CD4-positive, alpha-beta memory T cell (primary cell): ENCODE measurements at regions not wholly inside any gene's neighbourhood (a gene's known extent, or its start where the extent isn't known, plus 50 kb on each side); places are given as distances from the start of the nearest gene placed in this dataset.

Experiments
- CTCF ChIA-PET: fragments of 350-600 bp; sonication (Branson Sonifier 250); formaldehyde crosslinking; loops from one replicate; lab custom pipeline; 2021; ENCODE audit warnings: inconsistent platforms; ENCODE audit not compliant: partially characterized antibody; lab: Charles Lee
- POLR2A ChIA-PET: fragments of 350-600 bp; sonication (Branson Sonifier 250); formaldehyde crosslinking; loops from one replicate; lab custom pipeline; 2021; ENCODE audit not compliant: partially characterized antibody; lab: Charles Lee
- DNase-seq, 5 donors: peaks; one replicate each; pipeline versions ENCODE4 v3.0.0 to v3.0.0-alpha.2; 2020 to 2022; ENCODE audit warnings: mixed read lengths in 1 of 5
- H3K27ac ChIP-seq: one replicate; pipeline ENCODE4 v1.7.0; 2013; ENCODE audit warnings: low read depth, low read length
- H3K27me3 ChIP-seq: 2 replicates; pipeline ENCODE4 v1.7.0; 2013; ENCODE audit warnings: mild to moderate bottlenecking, low read length, moderate library complexity; ENCODE audit not compliant: insufficient read depth
- H3K36me3 ChIP-seq: 2 replicates; pipeline ENCODE4 v1.7.0; 2013; ENCODE audit warnings: mild to moderate bottlenecking, low read length, moderate library complexity; ENCODE audit not compliant: insufficient read depth
- H3K4me1 ChIP-seq: 2 replicates; pipeline ENCODE4 v1.7.0; 2013; ENCODE audit warnings: mild to moderate bottlenecking, low read length, moderate library complexity; ENCODE audit not compliant: insufficient read depth
- H3K4me3 ChIP-seq, 2 donors: one replicate each; pipeline ENCODE4 v1.7.0; 2013; ENCODE audit warnings: low read length in 2 of 2, mild to moderate bottlenecking in 1 of 2
- H3K9me3 ChIP-seq, 2 donors: one replicate each; pipeline ENCODE4 v1.7.0; 2013; ENCODE audit warnings: low read length in 2 of 2, control low read depth in 1 of 2; ENCODE audit not compliant: control insufficient read depth in 1 of 2
- H3K27ac Mint-ChIP-seq, 7 donors: one replicate each; pipeline ENCODE4 v1.8.0; 2020 to 2021; ENCODE audit warnings: mixed read lengths in 7 of 7, mild to moderate bottlenecking in 6 of 7, inconsistent platforms in 3 of 7, moderate library complexity in 3 of 7
- H3K27me3 Mint-ChIP-seq, 2 donors: one replicate each; pipeline ENCODE4 v1.8.0; 2020 to 2021; ENCODE audit warnings: mixed read lengths in 2 of 2
- H3K36me3 Mint-ChIP-seq, 2 donors: one replicate each; pipeline ENCODE4 v1.8.0; 2020 to 2021; ENCODE audit warnings: mixed read lengths in 2 of 2, inconsistent platforms in 1 of 2, mild to moderate bottlenecking in 1 of 2
- H3K4me1 Mint-ChIP-seq, 4 donors: one replicate each; pipeline ENCODE4 v1.8.0; 2020 to 2021; ENCODE audit warnings: mixed read lengths in 4 of 4, mild to moderate bottlenecking in 1 of 4
- H3K4me3 Mint-ChIP-seq, 8 donors: one replicate each; pipeline ENCODE4 v1.8.0; 2020 to 2021; ENCODE audit warnings: mixed read lengths in 8 of 8, mild to moderate bottlenecking in 7 of 8, moderate library complexity in 6 of 8, inconsistent platforms in 3 of 8
- H3K9me3 Mint-ChIP-seq, 8 donors: one replicate each; pipeline ENCODE4 v1.8.0; 2020 to 2021; ENCODE audit warnings: mixed read lengths in 8 of 8, mild to moderate bottlenecking in 5 of 8, inconsistent platforms in 3 of 8, moderate library complexity in 1 of 8
- intact Hi-C: fragments of 100-400 bp; cut with micrococcal nuclease; formaldehyde crosslinking; loops from one replicate; pipeline ENCODE4 v1.15.1; 2023

DNA sequence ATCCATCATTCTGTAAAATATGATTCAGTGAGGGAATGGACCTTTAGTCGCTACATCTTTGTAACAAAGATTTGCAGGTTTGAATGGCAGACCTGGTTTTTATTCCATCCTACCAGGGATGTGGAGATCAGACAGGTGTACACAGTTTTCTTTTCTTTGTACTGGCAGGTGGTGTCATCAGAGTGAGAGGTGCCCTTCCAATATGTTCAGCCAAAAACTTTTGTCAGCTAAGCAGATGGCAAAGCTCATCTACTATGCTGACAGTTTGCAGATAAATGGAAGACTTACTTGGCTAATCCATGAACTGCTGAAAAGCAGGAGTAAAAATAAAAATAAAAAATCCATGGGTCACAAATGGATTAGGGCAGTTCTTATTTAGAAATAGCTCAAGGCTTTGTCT is 185.5 kb upstream of the DOK6 start:
- POLR2A ChIA-PET = no interaction called here
- Histone ChIP-seq H3K9me3 (no peaks in the 10 kb centered on the region), H3K36me3 (no peaks in the 10 kb centered on the region), H3K27me3 (no peaks in the 10 kb centered on the region), H3K4me1 (no peaks in the 10 kb centered on the region), H3K27ac (no peak overlapping the region), H3K4me3 (no peak overlapping the region)
- Mint-ChIP-seq H3K27ac (no peak overlapping the region), H3K27me3 (no peaks in the 10 kb centered on the region), H3K36me3 (no peaks in the 10 kb centered on the region), H3K4me1 (no peaks in the 10 kb centered on the region), H3K9me3 (no peaks in the 10 kb centered on the region), H3K4me3 (no peak overlapping the region)
- no peak for DNase-seq
- CTCF ChIA-PET = no interaction called here
- intact Hi-C loops = no loop called here

DNA sequence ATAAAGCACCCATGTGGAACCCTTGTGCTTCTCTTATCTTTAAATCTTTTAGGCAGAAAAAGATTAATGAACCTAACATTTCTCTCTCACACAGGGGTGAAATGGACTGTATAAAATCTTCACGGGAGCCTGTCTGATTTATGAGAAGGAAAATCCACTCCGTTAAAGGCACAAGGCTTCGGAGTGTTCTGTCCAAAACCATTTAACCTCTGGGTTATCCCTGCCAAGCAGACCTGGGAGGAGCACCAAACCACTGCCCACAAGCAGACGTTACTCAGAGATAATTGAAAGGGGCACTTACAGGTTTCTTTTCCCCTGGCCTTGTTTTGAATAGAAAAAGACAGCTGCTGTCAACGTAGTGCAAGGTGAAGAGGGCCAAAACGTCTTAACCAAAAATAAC is 184.4 kb upstream of the DOK6 start:
- Mint-ChIP-seq H3K27ac (no peak overlapping the region), H3K36me3 (no peaks in the 10 kb centered on the region), H3K4me1 (no peaks in the 10 kb centered on the region), H3K27me3 (no peaks in the 10 kb centered on the region), H3K4me3 (no peak overlapping the region), H3K9me3 (no peaks in the 10 kb centered on the region)
- no peak overlapping the region for H3K27ac ChIP-seq
- no peaks in the 10 kb centered on the region for H3K9me3 ChIP-seq
- intact Hi-C loops = no loop called here
- H3K27me3 ChIP-seq = no peaks in the 10 kb centered on the region
- H3K4me3 ChIP-seq = no peak overlapping the region
- POLR2A ChIA-PET = no interaction called here
- no peak for DNase-seq
- CTCF ChIA-PET = no interaction called here
- H3K4me1 ChIP-seq = no peaks in the 10 kb centered on the region
- no peaks in the 10 kb centered on the region for H3K36me3 ChIP-seq

DNA sequence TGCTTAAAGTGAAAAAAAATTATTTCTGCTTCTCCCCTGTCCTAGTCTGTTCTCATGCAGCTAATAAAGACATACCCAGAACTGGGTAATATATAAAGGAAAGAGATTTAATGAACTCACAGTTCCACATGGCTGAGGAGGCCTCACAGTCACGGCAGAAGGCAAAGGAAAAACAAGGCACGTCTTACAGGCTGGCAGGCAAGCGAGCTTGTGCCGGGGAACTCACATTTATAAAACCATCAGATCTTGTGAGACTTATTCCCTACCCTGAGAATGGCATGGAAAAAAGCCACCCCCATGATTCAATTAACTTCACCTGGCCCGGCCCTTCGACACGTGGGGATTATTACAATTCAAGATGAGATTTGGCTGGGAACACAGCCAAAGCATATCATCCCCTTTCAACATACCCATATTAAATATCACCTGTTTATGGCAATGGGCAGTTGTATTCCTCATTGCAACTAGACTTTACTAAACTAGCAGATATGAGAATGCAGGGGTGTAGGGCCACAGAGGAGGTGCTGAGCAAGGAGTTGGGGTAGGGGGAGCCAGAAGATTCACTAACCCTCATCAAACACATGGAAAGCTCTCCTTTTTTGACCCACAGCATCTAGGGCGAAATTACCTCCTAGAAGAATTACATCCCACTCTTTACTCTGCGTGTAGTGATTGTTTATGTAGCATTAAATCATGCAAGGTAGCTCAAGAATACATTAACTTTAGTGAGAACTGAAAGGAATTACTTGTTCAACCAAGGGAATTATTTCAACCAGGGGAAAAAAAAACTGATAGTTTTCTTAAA is 183.3 kb upstream of the DOK6 start:
- CTCF ChIA-PET = no interaction called here
- H3K9me3 Mint-ChIP-seq = no peaks in the 10 kb centered on the region

DNA sequence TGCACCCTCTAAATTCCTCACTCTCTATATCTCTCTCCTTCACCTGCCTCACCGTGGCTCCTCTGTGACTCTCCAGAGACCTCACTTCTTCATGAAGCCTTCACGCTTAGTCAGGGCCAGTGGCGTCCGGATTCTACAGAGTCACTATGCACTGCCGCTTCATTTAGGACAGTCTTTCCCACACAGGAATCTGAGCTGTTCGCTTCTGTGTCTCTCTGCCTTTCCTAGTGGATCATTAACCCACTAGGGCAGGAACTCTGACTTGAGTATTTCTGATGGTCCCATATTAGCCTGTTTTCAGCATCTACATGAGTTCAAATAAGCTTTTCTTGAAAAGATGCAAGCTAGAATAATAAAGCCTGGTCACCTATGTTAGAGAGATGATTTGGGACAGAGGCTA is 180.2 kb upstream of the DOK6 start:
- H3K9me3 Mint-ChIP-seq = no peaks in the 10 kb centered on the region
- H3K27ac Mint-ChIP-seq = no peak overlapping the region
- no peaks in the 10 kb centered on the region for H3K4me1 Mint-ChIP-seq
- ChIA-PET CTCF (no interaction called here), POLR2A (no interaction called here)
- no peak overlapping the region for H3K27ac ChIP-seq
- no peaks in the 10 kb centered on the region for H3K27me3 ChIP-seq
- H3K4me3 Mint-ChIP-seq = no peak overlapping the region
- no peaks in the 10 kb centered on the region for H3K27me3 Mint-ChIP-seq
- H3K9me3 ChIP-seq = no peaks in the 10 kb centered on the region
- H3K4me3 ChIP-seq = no peak overlapping the region
- H3K4me1 ChIP-seq = no peaks in the 10 kb centered on the region
- H3K36me3 Mint-ChIP-seq = no peaks in the 10 kb centered on the region
- no peaks in the 10 kb centered on the region for H3K36me3 ChIP-seq
- intact Hi-C loops = no loop called here
- DNase-seq = no peak

More for the DNA sequence above, 183.3 kb upstream of the DOK6 start:
- H3K27ac ChIP-seq = no peak overlapping the region
- H3K4me1 Mint-ChIP-seq = no peaks in the 10 kb centered on the region
- no peaks in the 10 kb centered on the region for H3K27me3 ChIP-seq
- H3K27ac Mint-ChIP-seq = no peak overlapping the region
- no peak overlapping the region for H3K4me3 ChIP-seq
- H3K36me3 ChIP-seq = no peaks in the 10 kb centered on the region
- POLR2A ChIA-PET = no interaction called here
- intact Hi-C loops = no loop called here
- H3K27me3 Mint-ChIP-seq = no peaks in the 10 kb centered on the region
- H3K36me3 Mint-ChIP-seq = no peaks in the 10 kb centered on the region
- no peak for DNase-seq
- H3K4me3 Mint-ChIP-seq = no peak overlapping the region
- H3K4me1 ChIP-seq = no peaks in the 10 kb centered on the region
- no peaks in the 10 kb centered on the region for H3K9me3 ChIP-seq

DNA sequence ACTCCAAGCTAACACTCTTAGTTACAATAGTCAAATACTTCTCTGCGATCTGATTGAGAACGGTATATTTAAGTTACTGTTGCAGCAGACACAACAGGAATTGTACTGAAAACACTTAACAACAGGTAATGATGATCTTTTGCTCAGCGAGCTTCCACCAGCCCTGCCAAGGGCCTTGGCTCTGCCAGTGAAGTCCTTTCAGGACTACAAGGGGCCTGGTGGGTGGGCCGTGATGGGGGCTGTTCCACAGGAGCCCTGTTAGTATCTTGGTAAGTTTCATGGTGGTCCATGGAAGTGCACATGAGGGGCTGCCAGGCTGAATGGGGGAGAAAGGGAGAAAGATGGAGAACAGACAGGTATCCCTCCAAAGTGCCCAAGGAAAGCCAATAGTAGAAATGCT is 178.6 kb upstream of the DOK6 start:
- H3K27ac Mint-ChIP-seq = no peak overlapping the region
- no peaks in the 10 kb centered on the region for H3K27me3 Mint-ChIP-seq
- Histone ChIP-seq H3K9me3 (no peaks in the 10 kb centered on the region), H3K27me3 (no peaks in the 10 kb centered on the region), H3K36me3 (no peaks in the 10 kb centered on the region), H3K27ac (no peak overlapping the region), H3K4me3 (no peak overlapping the region), H3K4me1 (no peaks in the 10 kb centered on the region)
- H3K4me3 Mint-ChIP-seq = no peak overlapping the region
- CTCF ChIA-PET = no interaction called here
- peak in 1 of 5 donors; percentile 39 for DNase-seq
- no peaks in the 10 kb centered on the region for H3K9me3 Mint-ChIP-seq
- POLR2A ChIA-PET = no interaction called here
- H3K36me3 Mint-ChIP-seq = no peaks in the 10 kb centered on the region
- intact Hi-C loops = no loop called here
- no peaks in the 10 kb centered on the region for H3K4me1 Mint-ChIP-seq

DNA sequence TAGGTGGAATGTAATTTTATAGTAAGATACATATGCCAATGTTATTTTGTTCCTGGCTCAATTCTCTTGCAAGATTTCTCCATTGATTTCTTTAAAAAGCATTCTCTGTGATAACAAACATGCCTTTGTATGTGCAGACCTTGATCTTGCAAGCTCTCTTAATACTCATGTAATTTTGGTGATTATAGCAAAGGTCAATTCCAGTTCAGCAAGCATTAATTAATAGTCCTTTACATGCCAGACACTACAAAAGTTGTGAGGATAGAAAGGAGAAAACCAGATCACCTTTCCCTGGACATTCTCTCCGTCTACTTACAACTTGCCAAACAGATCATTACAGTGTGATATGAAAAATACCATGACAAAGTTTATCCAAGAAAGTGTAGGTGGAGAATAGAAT is 173.7 kb upstream of the DOK6 start:
- intact Hi-C loops = no loop called here
- H3K9me3 ChIP-seq = no peaks in the 10 kb centered on the region
- H3K36me3 ChIP-seq = no peaks in the 10 kb centered on the region
- Mint-ChIP-seq H3K4me3 (no peak overlapping the region), H3K36me3 (no peaks in the 10 kb centered on the region), H3K27me3 (no peaks in the 10 kb centered on the region), H3K4me1 (no peaks in the 10 kb centered on the region), H3K27ac (no peak overlapping the region), H3K9me3 (no peaks in the 10 kb centered on the region)
- H3K4me3 ChIP-seq = no peak overlapping the region
- H3K4me1 ChIP-seq = no peaks in the 10 kb centered on the region
- H3K27me3 ChIP-seq = no peaks in the 10 kb centered on the region
- no peak overlapping the region for H3K27ac ChIP-seq
- ChIA-PET POLR2A (no interaction called here), CTCF (no interaction called here)
- DNase-seq = no peak

DNA sequence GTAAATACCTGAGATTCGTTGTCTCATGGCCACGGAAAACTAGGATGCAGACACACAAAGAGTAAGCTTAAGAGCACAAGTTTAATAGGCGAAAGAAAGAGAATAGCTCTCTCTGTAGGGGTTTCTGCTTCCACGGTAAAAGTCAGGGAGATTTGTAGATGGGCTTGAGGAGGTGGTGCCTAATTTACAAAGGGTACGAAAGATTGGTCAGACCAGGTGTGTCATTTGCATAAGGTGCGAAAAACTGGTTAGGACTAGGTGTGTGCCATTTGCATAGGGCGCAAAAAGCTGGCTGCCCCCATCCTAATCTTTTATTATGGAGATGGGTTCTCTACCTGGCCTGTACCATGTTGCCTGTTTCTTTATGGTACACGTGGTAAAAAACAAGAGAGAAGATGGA is 170.5 kb upstream of the DOK6 start:
- Histone ChIP-seq H3K36me3 (no peaks in the 10 kb centered on the region), H3K27ac (no peak overlapping the region), H3K4me1 (no peaks in the 10 kb centered on the region), H3K9me3 (no peaks in the 10 kb centered on the region), H3K4me3 (no peak overlapping the region), H3K27me3 (no peaks in the 10 kb centered on the region)
- DNase-seq = no peak
- no peak overlapping the region for H3K27ac Mint-ChIP-seq
- POLR2A ChIA-PET = no interaction called here
- CTCF ChIA-PET = no interaction called here
- intact Hi-C loops = no loop called here
- no peaks in the 10 kb centered on the region for H3K4me1 Mint-ChIP-seq
- no peaks in the 10 kb centered on the region for H3K9me3 Mint-ChIP-seq
- H3K27me3 Mint-ChIP-seq = no peaks in the 10 kb centered on the region
- no peaks in the 10 kb centered on the region for H3K36me3 Mint-ChIP-seq
- no peak overlapping the region for H3K4me3 Mint-ChIP-seq
